ENCODE measurements at regions not wholly inside any gene's neighbourhood (a gene's known extent, or its start where the extent isn't known, plus 50 kb on each side); places are given as distances from the start of the nearest gene placed in this dataset.
A peak's percentile ranks its signal among the peaks of the same experiment; 100 is the strongest.

GRCh38 chr7:42380401-42380800 lies 143.4 kb upstream of the GLI3 start:
- peak; percentile 67 to 70 for DNase-seq (ENCODE audit: low read depth in 2 of 2)

DNA sequence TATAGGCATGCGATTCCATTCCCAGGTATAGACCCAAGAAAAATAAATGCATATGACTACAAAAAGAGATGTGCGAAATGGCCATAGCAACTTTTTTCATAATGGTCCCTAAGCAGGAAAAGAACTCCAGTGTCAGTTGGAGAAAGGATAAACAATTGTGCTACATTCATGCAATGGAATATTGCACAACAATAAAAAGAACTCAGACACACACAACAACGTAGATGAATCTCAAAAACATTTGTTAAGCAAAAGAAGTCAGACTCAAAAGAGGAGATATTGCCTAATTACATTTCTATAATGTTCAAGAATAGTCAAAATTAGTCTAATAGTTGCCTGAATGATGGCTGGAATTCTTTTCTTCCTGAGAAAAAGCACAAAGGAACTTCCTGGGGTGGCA lies 141.1 kb upstream of the GLI3 start:
- DNase-seq (ENCODE audit: low read depth in 2 of 2), result no peak

GRCh38 chr7:42373285-42373684 lies 136.3 kb upstream of the GLI3 start:
- no peak for DNase-seq (ENCODE audit: low read depth in 2 of 2)

GRCh38 chr7:42372479-42372878 lies 135.5 kb upstream of the GLI3 start:
- DNase-seq (ENCODE audit: low read depth in 2 of 2), result no peak

- DNase-seq (ENCODE audit: low read depth in 2 of 2), result peak; percentile 57
Measured at GRCh38 chr7:42359946-42360345, 122.9 kb upstream of the GLI3 start.

DNA sequence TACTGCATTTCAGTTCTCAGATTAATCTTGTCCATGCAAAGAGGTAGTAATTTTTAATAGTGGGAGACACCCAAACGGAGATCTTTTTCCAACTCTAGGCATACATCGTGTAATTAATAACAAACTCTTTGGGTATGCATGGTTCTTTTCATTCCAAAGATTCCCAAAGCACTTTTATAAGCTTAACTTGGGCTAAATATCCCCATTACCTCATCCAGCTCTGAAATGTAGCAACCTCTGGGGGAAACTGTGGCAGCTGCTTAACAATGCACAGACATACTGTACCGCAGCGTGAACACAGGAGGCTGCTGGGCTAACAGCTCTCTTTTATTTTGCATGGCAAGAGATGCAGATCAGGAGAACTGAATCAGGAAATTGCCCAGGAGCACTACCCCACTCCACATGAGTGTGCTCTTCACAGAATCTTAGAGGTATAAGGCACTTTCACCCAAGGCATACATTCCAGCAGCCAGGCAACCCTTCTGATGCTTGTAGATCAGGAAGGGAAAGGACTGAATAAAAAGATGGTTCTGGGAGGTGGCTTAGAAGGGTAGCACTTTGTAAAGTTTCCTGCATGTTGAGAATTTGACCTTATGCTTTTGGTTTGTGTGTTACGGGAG lies 114.4 kb upstream of the GLI3 start:
- peak; percentile 84 to 85 for DNase-seq (ENCODE audit: low read depth in 2 of 2)

DNA sequence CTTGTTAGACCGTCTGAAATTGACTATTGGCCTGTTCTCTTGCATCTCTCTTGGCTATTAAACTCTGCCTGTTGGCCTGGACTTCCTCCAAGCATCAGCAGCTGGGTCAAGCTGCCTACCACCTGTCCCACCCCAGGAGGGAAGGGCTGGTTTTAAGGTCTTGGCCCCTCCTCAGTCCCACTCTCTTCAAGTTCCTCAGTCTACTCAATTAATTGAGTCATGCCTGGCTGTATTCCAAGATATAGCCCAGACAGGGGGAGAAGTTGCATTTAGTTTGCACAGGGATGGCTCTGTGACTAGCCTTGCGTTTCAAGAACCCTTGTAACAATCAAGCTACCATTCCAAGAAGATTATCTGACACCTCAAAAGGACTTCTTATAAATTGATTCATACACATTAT lies 113.8 kb upstream of the GLI3 start:
- peak; percentile 55 to 56 for DNase-seq (ENCODE audit: low read depth in 2 of 2)

DNA sequence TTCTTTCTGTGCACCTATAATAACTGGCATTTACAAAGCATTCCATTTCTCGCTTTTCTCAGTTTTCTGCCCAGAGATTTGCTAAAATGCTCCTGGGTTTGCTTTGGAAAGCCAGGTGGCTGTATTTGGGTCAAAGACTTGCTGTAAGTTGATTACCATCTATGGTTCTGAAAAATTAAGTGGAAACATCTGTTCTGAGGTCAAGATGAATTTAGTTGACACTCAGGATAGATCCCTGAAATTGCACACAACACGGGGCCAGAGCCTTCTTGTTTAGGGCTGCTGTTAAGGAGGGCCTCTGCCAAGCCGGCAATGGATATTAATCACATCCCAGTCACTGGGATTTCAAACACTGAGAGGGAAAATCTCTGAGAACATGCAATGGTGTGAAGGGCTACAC lies 111.6 kb upstream of the GLI3 start:
- no peak for DNase-seq (ENCODE audit: low read depth in 2 of 2)

- no peak for DNase-seq (ENCODE audit: low read depth in 2 of 2)
Measured at GRCh38 chr7:42348071-42348470, 111.1 kb upstream of the GLI3 start.

GRCh38 chr7:42347616-42348015 lies 110.6 kb upstream of the GLI3 start:
- DNase-seq (ENCODE audit: low read depth in 2 of 2), result no peak

DNA sequence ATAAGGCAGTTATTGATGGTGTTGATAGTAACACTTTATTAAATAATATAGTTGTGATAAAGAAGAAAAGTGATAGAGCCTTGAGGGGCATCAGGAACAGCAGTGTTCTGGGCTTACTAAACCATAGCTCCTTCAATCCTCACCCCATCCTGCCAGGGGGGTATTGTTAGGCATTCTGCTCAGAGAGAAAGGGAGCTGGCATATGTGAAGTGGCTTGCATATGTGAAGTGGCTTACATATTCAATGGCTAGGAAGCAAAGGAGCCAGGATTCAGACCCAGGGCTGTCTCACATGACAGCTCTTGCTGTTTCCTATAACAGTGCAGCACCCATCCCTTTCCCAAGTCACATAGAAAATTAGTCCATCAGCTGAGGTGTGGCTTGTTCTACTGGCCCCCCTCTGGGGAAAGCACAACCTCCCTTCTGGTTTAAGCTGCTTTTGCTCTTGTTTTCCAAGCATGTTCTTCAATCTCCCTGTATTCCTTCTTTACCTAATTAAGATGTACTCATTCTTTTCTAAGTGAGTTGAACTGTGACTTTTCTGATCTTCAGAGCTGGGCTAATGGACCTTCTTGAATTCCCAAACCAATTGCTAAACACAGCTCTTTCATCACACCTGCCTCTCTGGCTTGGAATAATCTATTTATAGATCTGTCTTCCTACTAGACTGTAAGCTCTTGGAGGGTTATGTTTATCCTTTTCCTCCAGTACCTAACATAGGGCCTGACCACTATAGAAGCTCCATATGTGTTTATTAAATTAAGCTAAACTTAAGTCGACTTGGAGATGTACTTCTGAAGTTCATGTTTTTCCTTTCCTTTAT lies 108.7 kb upstream of the GLI3 start:
- no peak for DNase-seq (ENCODE audit: low read depth in 2 of 2)

- DNase-seq (ENCODE audit: low read depth in 2 of 2), result no peak
Measured at GRCh38 chr7:42344198-42344755, 107.3 kb upstream of the GLI3 start.

- DNase-seq (ENCODE audit: low read depth in 2 of 2), result no peak
Measured at GRCh38 chr7:42342381-42342780, 105.4 kb upstream of the GLI3 start.

GRCh38 chr7:42340436-42340835 lies 103.4 kb upstream of the GLI3 start:
- no peak for DNase-seq (ENCODE audit: low read depth in 2 of 2)

DNA sequence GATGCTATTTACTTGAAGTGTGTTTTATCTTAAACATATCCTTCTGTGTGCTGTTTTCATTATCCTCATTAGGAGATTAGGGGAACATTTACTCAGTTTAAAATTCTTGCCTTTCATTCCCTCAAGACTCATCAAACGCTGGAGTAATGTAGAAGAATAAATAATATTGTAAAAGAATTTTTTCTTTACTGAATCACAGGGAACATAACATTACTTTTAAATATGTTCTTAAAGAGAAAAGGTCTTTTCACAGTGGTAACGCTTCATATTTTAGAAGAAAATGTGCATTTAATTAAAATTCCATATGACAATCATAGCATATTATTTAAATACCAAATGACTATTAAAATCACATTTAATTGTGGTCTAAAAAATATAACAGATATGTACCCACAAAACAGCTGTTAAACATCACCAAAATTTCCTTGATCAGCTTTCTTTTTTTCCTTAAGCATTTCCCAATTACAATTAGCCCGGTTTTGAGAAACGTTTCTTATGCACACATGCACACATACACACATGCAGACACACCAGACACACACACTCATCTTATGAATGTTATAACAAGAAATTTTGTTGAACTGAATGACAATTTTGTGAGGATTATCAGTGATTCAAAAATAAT lies 102.0 kb upstream of the GLI3 start:
- DNase-seq (ENCODE audit: low read depth in 2 of 2), result peak; percentile 82 to 84

- DNase-seq (ENCODE audit: low read depth in 2 of 2), result peak in 1 of 2 experiments; percentile 65
Measured at GRCh38 chr7:42338231-42338915, 101.4 kb upstream of the GLI3 start.

- DNase-seq (ENCODE audit: low read depth in 2 of 2), result no peak
Measured at GRCh38 chr7:42337225-42337905, 100.4 kb upstream of the GLI3 start.

DNA sequence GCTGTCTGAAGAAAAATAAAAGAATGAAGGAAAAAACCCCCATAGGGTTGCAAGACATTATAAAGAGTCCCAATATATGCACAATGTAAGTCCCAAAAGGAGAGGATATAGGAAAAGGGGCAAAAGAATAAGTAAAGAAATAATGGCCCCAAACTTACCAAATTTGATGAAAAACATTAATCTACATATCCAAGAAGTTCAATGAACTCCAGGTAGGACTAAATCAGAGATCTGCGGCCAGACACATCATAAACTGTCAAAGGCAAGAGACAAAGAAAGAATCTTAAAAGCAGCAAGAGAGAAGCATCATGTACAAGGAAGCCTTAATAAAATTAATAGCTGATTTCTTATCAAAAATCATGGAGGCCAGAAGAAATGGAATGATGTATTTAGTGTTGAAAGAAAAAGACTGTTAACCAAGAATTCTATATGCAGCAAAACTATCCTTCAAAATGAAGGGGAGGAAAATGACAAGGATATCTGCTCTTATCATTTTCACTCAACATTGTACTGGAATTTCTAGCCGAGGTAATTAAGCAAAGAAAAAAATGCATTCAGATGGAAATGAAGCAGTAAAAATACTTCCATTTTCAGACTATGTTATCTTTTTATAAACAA lies 95.7 kb upstream of the GLI3 start:
- DNase-seq (ENCODE audit: low read depth in 2 of 2), result no peak

GRCh38 chr7:42319631-42320030 lies 82.6 kb upstream of the GLI3 start:
- DNase-seq (ENCODE audit: low read depth in 2 of 2), result no peak

GRCh38 chr7:42315631-42316030 lies 78.6 kb upstream of the GLI3 start:
- DNase-seq (ENCODE audit: low read depth in 2 of 2), result peak; percentile 70

GRCh38 chr7:42315103-42315502 lies 78.1 kb upstream of the GLI3 start:
- DNase-seq (ENCODE audit: low read depth in 2 of 2), result no peak

All from fibroblast of skin of left quadriceps (primary cell).